Glutamatergic neuron (in vitro differentiated cells): ENCODE measurements at regions not wholly inside any gene's neighbourhood (a gene's known extent, or its start where the extent isn't known, plus 50 kb on each side); places are given as distances from the start of the nearest gene placed in this dataset.

Experiments
- DNase-seq: peaks from one replicate; pipeline ENCODE4 v3.0.0; 2022
- H3K27ac Mint-ChIP-seq: one replicate; pipeline ENCODE4 v1.8.0; 2020; ENCODE audit warnings: mild to moderate bottlenecking, mixed read lengths, inconsistent platforms; ENCODE audit not compliant: unreplicated experiment
- H3K27me3 Mint-ChIP-seq: one replicate; pipeline ENCODE4 v1.8.0; 2020; ENCODE audit warnings: mild to moderate bottlenecking, moderate library complexity, mixed read lengths, inconsistent platforms; ENCODE audit not compliant: unreplicated experiment
- H3K36me3 Mint-ChIP-seq: one replicate; pipeline ENCODE4 v1.8.0; 2020; ENCODE audit warnings: mild to moderate bottlenecking, mixed read lengths, inconsistent platforms; ENCODE audit not compliant: unreplicated experiment
- H3K4me1 Mint-ChIP-seq: one replicate; pipeline ENCODE4 v1.8.0; 2020; ENCODE audit warnings: mild to moderate bottlenecking, low read depth, mixed read lengths, inconsistent platforms; ENCODE audit not compliant: unreplicated experiment
- H3K4me3 Mint-ChIP-seq: one replicate; pipeline ENCODE4 v1.8.0; 2020; ENCODE audit warnings: mild to moderate bottlenecking, mixed read lengths, inconsistent platforms; ENCODE audit not compliant: unreplicated experiment
- H3K9me3 Mint-ChIP-seq: one replicate; pipeline ENCODE4 v1.8.0; 2020; ENCODE audit warnings: mild to moderate bottlenecking, moderate library complexity, mixed read lengths, inconsistent platforms; ENCODE audit not compliant: unreplicated experiment
- TF ChIP-seq, protein P1 (sequence below): fragments of 200-600 bp; sonication (generic); IDR thresholded peaks from one replicate; pipeline ENCODE4 v1.5.0; 2021; ENCODE audit not compliant: partially characterized antibody, unreplicated experiment

GRCh38 chr9:36734737-36735136, 162.0 kb downstream of the MELK start:
- no peak overlapping the region for H3K27ac Mint-ChIP-seq
- H3K36me3 Mint-ChIP-seq = no peaks in the 10 kb centered on the region
- H3K4me3 Mint-ChIP-seq = no peak overlapping the region
- H3K4me1 Mint-ChIP-seq = peaks cover 8% of the 10 kb centered on the region
- TF ChIP-seq, protein P1, sequence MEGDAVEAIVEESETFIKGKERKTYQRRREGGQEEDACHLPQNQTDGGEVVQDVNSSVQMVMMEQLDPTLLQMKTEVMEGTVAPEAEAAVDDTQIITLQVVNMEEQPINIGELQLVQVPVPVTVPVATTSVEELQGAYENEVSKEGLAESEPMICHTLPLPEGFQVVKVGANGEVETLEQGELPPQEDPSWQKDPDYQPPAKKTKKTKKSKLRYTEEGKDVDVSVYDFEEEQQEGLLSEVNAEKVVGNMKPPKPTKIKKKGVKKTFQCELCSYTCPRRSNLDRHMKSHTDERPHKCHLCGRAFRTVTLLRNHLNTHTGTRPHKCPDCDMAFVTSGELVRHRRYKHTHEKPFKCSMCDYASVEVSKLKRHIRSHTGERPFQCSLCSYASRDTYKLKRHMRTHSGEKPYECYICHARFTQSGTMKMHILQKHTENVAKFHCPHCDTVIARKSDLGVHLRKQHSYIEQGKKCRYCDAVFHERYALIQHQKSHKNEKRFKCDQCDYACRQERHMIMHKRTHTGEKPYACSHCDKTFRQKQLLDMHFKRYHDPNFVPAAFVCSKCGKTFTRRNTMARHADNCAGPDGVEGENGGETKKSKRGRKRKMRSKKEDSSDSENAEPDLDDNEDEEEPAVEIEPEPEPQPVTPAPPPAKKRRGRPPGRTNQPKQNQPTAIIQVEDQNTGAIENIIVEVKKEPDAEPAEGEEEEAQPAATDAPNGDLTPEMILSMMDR = no peak
- no peaks in the 10 kb centered on the region for H3K27me3 Mint-ChIP-seq
- no peaks in the 10 kb centered on the region for H3K9me3 Mint-ChIP-seq
- DNase-seq = no peak

DNA sequence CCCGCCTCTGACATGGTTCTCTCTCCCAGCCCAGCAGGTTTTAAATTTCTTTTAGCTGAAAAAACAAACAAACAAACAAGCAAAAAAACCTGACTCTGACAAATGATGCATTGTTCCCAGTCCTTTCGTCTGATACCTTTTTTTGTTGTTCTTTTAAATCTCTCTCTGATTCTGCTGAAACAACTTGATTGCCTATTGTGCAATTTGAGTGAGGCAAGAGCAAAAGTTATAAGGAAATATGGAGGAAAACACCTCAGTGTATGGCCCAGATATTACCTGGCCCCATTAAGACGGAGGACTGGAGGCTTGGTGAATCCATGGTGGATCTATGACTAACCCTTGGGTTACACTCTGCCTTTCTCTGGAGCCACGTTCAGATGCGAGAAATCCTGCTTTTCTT, 164.0 kb downstream of the MELK start:
- H3K4me3 Mint-ChIP-seq = no peak overlapping the region
- no peaks in the 10 kb centered on the region for H3K36me3 Mint-ChIP-seq
- peaks cover 4% of the 10 kb centered on the region for H3K9me3 Mint-ChIP-seq
- H3K4me1 Mint-ChIP-seq = peaks cover 9% of the 10 kb centered on the region
- TF ChIP-seq, protein P1 = no peak
- peaks cover 6% of the 10 kb centered on the region for H3K27me3 Mint-ChIP-seq
- H3K27ac Mint-ChIP-seq = no peak overlapping the region
- DNase-seq = no peak

- TF ChIP-seq, protein P1 = no peak
- Mint-ChIP-seq H3K4me3 (peak overlapping the region; percentile 55), H3K27me3 (peaks cover 11% of the 10 kb centered on the region), H3K27ac (no peak overlapping the region), H3K9me3 (peaks cover 8% of the 10 kb centered on the region), H3K36me3 (no peaks in the 10 kb centered on the region), H3K4me1 (peaks cover 13% of the 10 kb centered on the region)
- no peak for DNase-seq
These were observed 165.8 kb downstream of the MELK start for GRCh38 chr9:36738318-36738976.

- peak overlapping the region; percentile 77 for H3K4me3 Mint-ChIP-seq
- DNase-seq = peak; percentile 82
- no peak overlapping the region for H3K27ac Mint-ChIP-seq
- peaks cover 8% of the 10 kb centered on the region for H3K9me3 Mint-ChIP-seq
- TF ChIP-seq, protein P1 = no peak
- H3K27me3 Mint-ChIP-seq = peaks cover 11% of the 10 kb centered on the region
- no peaks in the 10 kb centered on the region for H3K36me3 Mint-ChIP-seq
- peaks cover 15% of the 10 kb centered on the region for H3K4me1 Mint-ChIP-seq
These were observed 166.8 kb downstream of the MELK start for GRCh38 chr9:36739373-36740116.

- peaks cover 19% of the 10 kb centered on the region for H3K27me3 Mint-ChIP-seq
- peaks cover 15% of the 10 kb centered on the region for H3K4me1 Mint-ChIP-seq
- no peaks in the 10 kb centered on the region for H3K36me3 Mint-ChIP-seq
- H3K9me3 Mint-ChIP-seq = peaks cover 8% of the 10 kb centered on the region
- H3K27ac Mint-ChIP-seq = no peak overlapping the region
- TF ChIP-seq, protein P1 = no peak
- DNase-seq = no peak
- H3K4me3 Mint-ChIP-seq = no peak overlapping the region
These were observed 169.6 kb downstream of the MELK start for GRCh38 chr9:36742264-36742663.
